ENCODE measurements at regions not wholly inside any gene's neighbourhood (a gene's known extent, or its start where the extent isn't known, plus 50 kb on each side); places are given as distances from the start of the nearest gene placed in this dataset.
A peak's percentile ranks its signal among the peaks of the same experiment; 100 is the strongest.

GRCh38 chr10:8600192-8600591 is 545.7 kb downstream of the GATA3 start:
- Mint-ChIP-seq H3K4me3 (no peak overlapping the region), H3K36me3 (ENCODE audit: insufficient read depth in 2 of 2) (peaks cover 0 to 6% of the 10 kb centered on the region in 2 donors), H3K27me3 (ENCODE audit: low read depth) (peaks cover 31% of the 10 kb centered on the region), H3K4me1 (ENCODE audit: low read depth) (peaks cover 9% of the 10 kb centered on the region), H3K27ac (no peak overlapping the region), H3K9me3 (peaks cover 0 to 7% of the 10 kb centered on the region in 2 donors)
- ATAC-seq (replicated peaks in 1 of 2) (peak in 1 of 2 donors; percentile 48), DNase-seq (no peak)

- Mint-ChIP-seq H3K27me3 (ENCODE audit: low read depth) (peaks cover 26% of the 10 kb centered on the region), H3K36me3 (ENCODE audit: insufficient read depth in 2 of 2) (peaks cover 8 to 19% of the 10 kb centered on the region in 2 donors), H3K4me1 (ENCODE audit: low read depth) (peaks cover 9% of the 10 kb centered on the region), H3K9me3 (peaks cover 9% of the 10 kb centered on the region in 2 donors), H3K4me3 (no peak overlapping the region), H3K27ac (no peak overlapping the region)
- ATAC-seq (replicated peaks in 1 of 2) (no peak), DNase-seq (no peak)
These were observed 548.3 kb downstream of the GATA3 start for GRCh38 chr10:8602821-8603220.

GRCh38 chr10:8614054-8614565 is 559.6 kb downstream of the GATA3 start:
- Mint-ChIP-seq H3K27me3 (ENCODE audit: low read depth) (peaks cover 17% of the 10 kb centered on the region), H3K4me3 (no peak overlapping the region), H3K4me1 (ENCODE audit: low read depth) (peaks cover 6% of the 10 kb centered on the region), H3K36me3 (ENCODE audit: insufficient read depth in 2 of 2) (peaks cover 2 to 6% of the 10 kb centered on the region in 2 donors), H3K9me3 (peaks cover 4 to 7% of the 10 kb centered on the region in 2 donors), H3K27ac (no peak overlapping the region)
- DNase-seq (no peak), ATAC-seq (replicated peaks in 1 of 2) (no peak)

- Mint-ChIP-seq H3K27ac (no peak overlapping the region), H3K4me3 (no peak overlapping the region), H3K36me3 (ENCODE audit: insufficient read depth in 2 of 2) (peaks cover 2 to 6% of the 10 kb centered on the region in 2 donors), H3K27me3 (ENCODE audit: low read depth) (peaks cover 17% of the 10 kb centered on the region), H3K4me1 (ENCODE audit: low read depth) (peaks cover 6% of the 10 kb centered on the region), H3K9me3 (peaks cover 4% of the 10 kb centered on the region in 2 donors)
- no peak for DNase-seq
- no peak for ATAC-seq (replicated peaks in 1 of 2)
These were observed 560.6 kb downstream of the GATA3 start for GRCh38 chr10:8615118-8615517.

- Mint-ChIP-seq H3K9me3 (peaks cover 4% of the 10 kb centered on the region in 2 donors), H3K27ac (peak overlapping the region; percentile 54), H3K4me1 (ENCODE audit: low read depth) (peaks cover 6% of the 10 kb centered on the region), H3K4me3 (no peak overlapping the region), H3K36me3 (ENCODE audit: insufficient read depth in 2 of 2) (peaks cover 2 to 4% of the 10 kb centered on the region in 2 donors), H3K27me3 (ENCODE audit: low read depth) (peaks cover 12% of the 10 kb centered on the region)
- no peak for DNase-seq
- ATAC-seq (replicated peaks in 1 of 2), result no peak
These were observed 561.7 kb downstream of the GATA3 start for GRCh38 chr10:8616166-8616565.

GRCh38 chr10:8617792-8618191 is 563.3 kb downstream of the GATA3 start:
- H3K4me3 Mint-ChIP-seq, result no peak overlapping the region
- peaks cover 19% of the 10 kb centered on the region for H3K27me3 Mint-ChIP-seq (ENCODE audit: low read depth)
- no peaks in the 10 kb centered on the region for H3K9me3 Mint-ChIP-seq
- H3K4me1 Mint-ChIP-seq (ENCODE audit: low read depth), result peaks cover 6% of the 10 kb centered on the region
- H3K27ac Mint-ChIP-seq, result no peak overlapping the region
- H3K36me3 Mint-ChIP-seq (ENCODE audit: insufficient read depth in 2 of 2), result no peaks in the 10 kb centered on the region
- DNase-seq (no peak), ATAC-seq (replicated peaks in 1 of 2) (no peak)

- Mint-ChIP-seq H3K27ac (peak overlapping the region; percentile 29), H3K36me3 (ENCODE audit: insufficient read depth in 2 of 2) (no peaks in the 10 kb centered on the region), H3K4me3 (no peak overlapping the region), H3K9me3 (no peaks in the 10 kb centered on the region), H3K4me1 (ENCODE audit: low read depth) (peaks cover 6% of the 10 kb centered on the region), H3K27me3 (ENCODE audit: low read depth) (peaks cover 19% of the 10 kb centered on the region)
- ATAC-seq (replicated peaks in 1 of 2) (peak in 1 of 2 donors; percentile 38), DNase-seq (no peak)
These were observed 564.3 kb downstream of the GATA3 start for GRCh38 chr10:8618834-8619233.

GRCh38 chr10:8628351-8628750 is 573.9 kb downstream of the GATA3 start:
- peaks cover 0 to 2% of the 10 kb centered on the region in 2 donors for H3K9me3 Mint-ChIP-seq
- no peak for DNase-seq
- H3K36me3 Mint-ChIP-seq (ENCODE audit: insufficient read depth in 2 of 2), result peaks cover 0 to 2% of the 10 kb centered on the region in 2 donors
- no peaks in the 10 kb centered on the region for H3K4me1 Mint-ChIP-seq (ENCODE audit: low read depth)
- no peak overlapping the region for H3K27ac Mint-ChIP-seq
- peaks cover 6% of the 10 kb centered on the region for H3K27me3 Mint-ChIP-seq (ENCODE audit: low read depth)
- no peak for ATAC-seq (replicated peaks in 1 of 2)
- no peak overlapping the region for H3K4me3 Mint-ChIP-seq

- Mint-ChIP-seq H3K9me3 (peaks cover 0 to 2% of the 10 kb centered on the region in 2 donors), H3K4me3 (no peak overlapping the region), H3K4me1 (ENCODE audit: low read depth) (no peaks in the 10 kb centered on the region), H3K27me3 (ENCODE audit: low read depth) (peaks cover 14% of the 10 kb centered on the region), H3K27ac (no peak overlapping the region), H3K36me3 (ENCODE audit: insufficient read depth in 2 of 2) (peaks cover 0 to 3% of the 10 kb centered on the region in 2 donors)
- no peak for DNase-seq
- no peak for ATAC-seq (replicated peaks in 1 of 2)
These were observed 579.4 kb downstream of the GATA3 start for GRCh38 chr10:8633909-8634308.

- no peaks in the 10 kb centered on the region for H3K4me1 Mint-ChIP-seq (ENCODE audit: low read depth)
- peaks cover 9% of the 10 kb centered on the region for H3K27me3 Mint-ChIP-seq (ENCODE audit: low read depth)
- no peaks in the 10 kb centered on the region for H3K9me3 Mint-ChIP-seq
- H3K36me3 Mint-ChIP-seq (ENCODE audit: insufficient read depth in 2 of 2), result peaks cover 0 to 2% of the 10 kb centered on the region in 2 donors
- no peak for ATAC-seq (replicated peaks in 1 of 2)
- no peak overlapping the region for H3K4me3 Mint-ChIP-seq
- H3K27ac Mint-ChIP-seq, result no peak overlapping the region
- no peak for DNase-seq
These were observed 581.9 kb downstream of the GATA3 start for GRCh38 chr10:8636371-8636770.

GRCh38 chr10:8637640-8638039 is 583.2 kb downstream of the GATA3 start:
- ATAC-seq (replicated peaks in 1 of 2), result no peak
- Mint-ChIP-seq H3K9me3 (peaks cover 7 to 9% of the 10 kb centered on the region in 2 donors), H3K4me3 (no peak overlapping the region), H3K27ac (no peak overlapping the region), H3K4me1 (ENCODE audit: low read depth) (no peaks in the 10 kb centered on the region), H3K36me3 (ENCODE audit: insufficient read depth in 2 of 2) (peaks cover 2 to 8% of the 10 kb centered on the region in 2 donors), H3K27me3 (ENCODE audit: low read depth) (peaks cover 22% of the 10 kb centered on the region)
- no peak for DNase-seq

- no peak overlapping the region for H3K27ac Mint-ChIP-seq
- no peaks in the 10 kb centered on the region for H3K4me1 Mint-ChIP-seq (ENCODE audit: low read depth)
- peaks cover 9% of the 10 kb centered on the region in 2 donors for H3K9me3 Mint-ChIP-seq
- DNase-seq (no peak), ATAC-seq (replicated peaks in 1 of 2) (no peak)
- peaks cover 2 to 8% of the 10 kb centered on the region in 2 donors for H3K36me3 Mint-ChIP-seq (ENCODE audit: insufficient read depth in 2 of 2)
- H3K4me3 Mint-ChIP-seq, result no peak overlapping the region
- peaks cover 22% of the 10 kb centered on the region for H3K27me3 Mint-ChIP-seq (ENCODE audit: low read depth)
These were observed 583.7 kb downstream of the GATA3 start for GRCh38 chr10:8638088-8638672.

- Mint-ChIP-seq H3K4me1 (ENCODE audit: low read depth) (no peaks in the 10 kb centered on the region), H3K4me3 (no peak overlapping the region), H3K27me3 (ENCODE audit: low read depth) (peaks cover 14% of the 10 kb centered on the region), H3K36me3 (ENCODE audit: insufficient read depth in 2 of 2) (peaks cover 2 to 8% of the 10 kb centered on the region in 2 donors), H3K27ac (no peak overlapping the region), H3K9me3 (peaks cover 9% of the 10 kb centered on the region in 2 donors)
- DNase-seq (no peak), ATAC-seq (replicated peaks in 1 of 2) (no peak)
These were observed 585.1 kb downstream of the GATA3 start for GRCh38 chr10:8639486-8640185.

Data from activated T-cell treated with anti-CD3 and anti-CD28 coated beads, Interleukin-2, amount 50 U/mL, for 72 hours (primary cell).